ENCODE measurements at regions not wholly inside any gene's neighbourhood (a gene's known extent, or its start where the extent isn't known, plus 50 kb on each side); places are given as distances from the start of the nearest gene placed in this dataset.

GRCh38 chr4:147109800-147110199 is 164.1 kb upstream of the TTC29 start:
- POLR2A ChIA-PET (ENCODE audit: partially characterized antibody), result no interaction called here
- no peaks in the 10 kb centered on the region for H3K79me2 ChIP-seq (ENCODE audit: control insufficient read depth in 1 of 2, insufficient read depth in 2 of 2, low read length in 2 of 2)
- no peak overlapping the region for H3K27ac ChIP-seq (ENCODE audit: low read depth, low read length)
- no peaks in the 10 kb centered on the region for H3K23me2 ChIP-seq (ENCODE audit: low read depth, low read length)
- H4K20me1 ChIP-seq (replicated peaks in 1 of 2; ENCODE audit: control insufficient read depth in 1 of 2, insufficient read depth in 2 of 2, low read length in 2 of 2), result no peaks in the 10 kb centered on the region
- H2AFZ ChIP-seq (ENCODE audit: low read length), result no peak overlapping the region
- no peak overlapping the region for H4K8ac ChIP-seq (ENCODE audit: extremely low read depth, insufficient read depth, low read length)
- H3K79me1 ChIP-seq (ENCODE audit: low read depth, low read length), result no peaks in the 10 kb centered on the region
- no peak overlapping the region for H2BK120ac ChIP-seq (replicated peaks; ENCODE audit: low read depth, low read length)
- H3K27me3 ChIP-seq (replicated peaks in 1 of 4; ENCODE audit: control insufficient read depth in 3 of 4, extremely low read depth in 1 of 4, insufficient read depth in 3 of 4, low read length in 3 of 4), result no peaks in the 10 kb centered on the region
- H3K9me3 ChIP-seq (ENCODE audit: insufficient read depth in 2 of 2, low read depth in 1 of 2, low read length in 1 of 2), result no peaks in the 10 kb centered on the region
- H2AK5ac ChIP-seq (ENCODE audit: low read depth, low read length), result no peak overlapping the region
- H3K4me1 ChIP-seq (replicated peaks in 1 of 4; ENCODE audit: control insufficient read depth in 3 of 4, insufficient read depth in 4 of 4, low read length in 3 of 4), result no peaks in the 10 kb centered on the region
- WGBS, 2 experiments (ENCODE audit: extremely low coverage in 1 of 2, insufficient coverage in 1 of 2, insufficient read length in 1 of 2, insufficient replicate concordance in 2 of 2, low coverage in 1 of 2, low lambda C conversion rate in 2 of 2, missing lambda C conversion rate in 1 of 2), result 85% methylated on average over 1 of the region's 1 CpG; no CpG with 5 or more reads in 1 of the 2 experiments
- H3K14ac ChIP-seq (ENCODE audit: insufficient read length), result no peak overlapping the region
- no peak overlapping the region for H3K4ac ChIP-seq (replicated peaks; ENCODE audit: insufficient read length, low read depth, low read length)
- H4K91ac ChIP-seq (replicated peaks; ENCODE audit: insufficient read length, low read length), result no peak overlapping the region
- H2BK12ac ChIP-seq (ENCODE audit: low read depth, low read length), result no peak overlapping the region
- H3K4me3 ChIP-seq (ENCODE audit: extremely low read depth in 1 of 4, insufficient read depth in 2 of 4, low read depth in 3 of 4, low read length in 4 of 4), result no peak overlapping the region
- H3K36me3 ChIP-seq (ENCODE audit: control insufficient read depth in 2 of 4, insufficient read depth in 4 of 4, low read length in 3 of 4), result no peaks in the 10 kb centered on the region
- H2BK15ac ChIP-seq (ENCODE audit: low read length), result no peak overlapping the region
- no peak overlapping the region for H2BK20ac ChIP-seq (ENCODE audit: low read length)
- CTCF ChIA-PET (ENCODE audit: partially characterized antibody), result interaction anchor here (0.7 to 4.7 kb wide), 7 partner anchors 10 to 484 kb away, joined by 3 to 20 read pairs (median 3); no protein-coding TSS in a partner anchor
- H2BK5ac ChIP-seq (ENCODE audit: low read depth, low read length), result no peak overlapping the region
- no peak overlapping the region for H3K56ac ChIP-seq (replicated peaks; ENCODE audit: insufficient read length, low read depth, low read length)
- H3K9ac ChIP-seq (replicated peaks in 1 of 4; ENCODE audit: extremely low read depth in 1 of 4, low read depth in 3 of 4, low read length in 3 of 4), result no peak overlapping the region
- no peak overlapping the region for H3K18ac ChIP-seq (ENCODE audit: extremely low read depth, low read length)
- FAIRE-seq, result no peak
- no peak overlapping the region for H3K23ac ChIP-seq (ENCODE audit: insufficient read length)
- DNase-seq (ENCODE audit: low read depth in 1 of 2, low spot score in 2 of 2), result no peak
- no peak overlapping the region for H4K5ac ChIP-seq (ENCODE audit: insufficient read length, low read depth, low read length)
- no peak overlapping the region for H3K4me2 ChIP-seq (ENCODE audit: insufficient read depth in 1 of 2, low read depth in 2 of 2, low read length in 2 of 2)
- no peak for TF ChIP-seq NANOG (IDR thresholded peaks at IDR 0.05; ENCODE audit: insufficient read depth, low read depth, low read length, poor library complexity, severe bottlenecking)
- no peak for TF ChIP-seq RAD21 (IDR thresholded peaks at IDR 0.05 in 1 of 2, conservative IDR thresholded peaks at IDR 0.05 in 1 of 2; ENCODE audit: low read depth in 2 of 2, low read length in 2 of 2)
- no peak for TF ChIP-seq CTBP2 (IDR thresholded peaks at IDR 0.05; ENCODE audit: borderline replicate concordance, insufficient read depth, insufficient read length, low read length)
- no peak for TF ChIP-seq GTF2F1 (IDR thresholded peaks at IDR 0.05; ENCODE audit: borderline replicate concordance, low read depth, low read length)
- no peak for TF ChIP-seq BCL11A (IDR thresholded peaks at IDR 0.05; ENCODE audit: low read depth in 2 of 2, low read length in 2 of 2)
- no peak for TF ChIP-seq KDM5A (IDR thresholded peaks at IDR 0.05; ENCODE audit: low read length)
- no peak for TF ChIP-seq BRCA1 (IDR thresholded peaks at IDR 0.05; ENCODE audit: low read depth, low read length)
- TF ChIP-seq MAFK (IDR thresholded peaks at IDR 0.05; ENCODE audit: low read depth, low read length), result no peak
- TF ChIP-seq SUZ12 (IDR thresholded peaks at IDR 0.05; ENCODE audit: low read length), result no peak
- TF ChIP-seq TEAD4 (IDR thresholded peaks at IDR 0.05; ENCODE audit: low read depth, low read length), result no peak
- TF ChIP-seq TCF12 (IDR thresholded peaks at IDR 0.05; ENCODE audit: low read depth, low read length), result no peak
- TF ChIP-seq CHD2 (IDR thresholded peaks at IDR 0.05; ENCODE audit: low read length), result no peak
- no peak for TF ChIP-seq RXRA (IDR thresholded peaks at IDR 0.05; ENCODE audit: insufficient read depth, low read depth, low read length)
- no peak for TF ChIP-seq EZH2 (IDR thresholded peaks at IDR 0.05; ENCODE audit: low read depth, low read length, severe bottlenecking)
- no peak for TF ChIP-seq SP2 (IDR thresholded peaks at IDR 0.05; ENCODE audit: low read length)
